ENCODE measurements at regions not wholly inside any gene's neighbourhood (a gene's known extent, or its start where the extent isn't known, plus 50 kb on each side); places are given as distances from the start of the nearest gene placed in this dataset.
"Not testable (repeated sequence)": the region's sequence is repeated elsewhere in the genome, so short reads cannot be mapped to it uniquely, and the experiment has no call there.

- ATAC-seq (replicated peaks), result no peak
- no peaks in the 10 kb centered on the region for H3K27me3 Mint-ChIP-seq
- H3K4me1 Mint-ChIP-seq (ENCODE audit: low read depth in 2 of 2), result no peaks in the 10 kb centered on the region
- H3K9me3 Mint-ChIP-seq, result peaks cover 0 to 2% of the 10 kb centered on the region in 2 donors
- DNase-seq, result no peak
- H3K36me3 Mint-ChIP-seq (ENCODE audit: insufficient read depth), result no peaks in the 10 kb centered on the region
- no peak overlapping the region for H3K4me3 Mint-ChIP-seq
- no peak overlapping the region for H3K27ac Mint-ChIP-seq
Observed at GRCh38 chr5:82905986-82906385, 171.2 kb downstream of the TMEM167A start.

GRCh38 chr5:82901281-82901888 is 175.8 kb downstream of the TMEM167A start:
- no peak for DNase-seq
- Mint-ChIP-seq H3K4me3 (no peak overlapping the region), H3K27me3 (no peaks in the 10 kb centered on the region), H3K9me3 (peaks cover 6 to 7% of the 10 kb centered on the region in 2 donors), H3K4me1 (ENCODE audit: low read depth in 2 of 2) (no peaks in the 10 kb centered on the region), H3K27ac (no peak overlapping the region), H3K36me3 (ENCODE audit: insufficient read depth) (no peaks in the 10 kb centered on the region)
- no peak for ATAC-seq (replicated peaks)

- no peak for DNase-seq
- ATAC-seq (replicated peaks), result no peak
- Mint-ChIP-seq H3K27me3 (no peaks in the 10 kb centered on the region), H3K4me3 (no peak overlapping the region), H3K27ac (no peak overlapping the region), H3K4me1 (ENCODE audit: low read depth in 2 of 2) (no peaks in the 10 kb centered on the region), H3K9me3 (peaks cover 6 to 7% of the 10 kb centered on the region in 2 donors), H3K36me3 (ENCODE audit: insufficient read depth) (no peaks in the 10 kb centered on the region)
Observed at GRCh38 chr5:82894716-82895115, 182.5 kb downstream of the TMEM167A start.

- H3K9me3 Mint-ChIP-seq, result peaks cover 0 to 6% of the 10 kb centered on the region in 2 donors
- H3K4me1 Mint-ChIP-seq (ENCODE audit: low read depth in 2 of 2), result no peaks in the 10 kb centered on the region
- no peak overlapping the region for H3K27ac Mint-ChIP-seq
- no peaks in the 10 kb centered on the region for H3K27me3 Mint-ChIP-seq
- no peak for ATAC-seq (replicated peaks)
- no peaks in the 10 kb centered on the region for H3K36me3 Mint-ChIP-seq (ENCODE audit: insufficient read depth)
- H3K4me3 Mint-ChIP-seq, result no peak overlapping the region
- DNase-seq, result no peak
Observed at GRCh38 chr5:82889088-82889487, 188.1 kb downstream of the TMEM167A start.

- DNase-seq (no peak), ATAC-seq (replicated peaks) (no peak)
- Mint-ChIP-seq H3K9me3 (peaks cover 0 to 3% of the 10 kb centered on the region in 2 donors), H3K4me3 (no peak overlapping the region), H3K27ac (no peak overlapping the region), H3K27me3 (no peaks in the 10 kb centered on the region), H3K36me3 (ENCODE audit: insufficient read depth) (no peaks in the 10 kb centered on the region), H3K4me1 (ENCODE audit: low read depth in 2 of 2) (no peaks in the 10 kb centered on the region)
Observed at GRCh38 chr5:82886911-82887310, 190.3 kb downstream of the TMEM167A start.

- no peak for DNase-seq
- H3K4me1 Mint-ChIP-seq (ENCODE audit: low read depth in 2 of 2), result no peaks in the 10 kb centered on the region
- no peak overlapping the region for H3K27ac Mint-ChIP-seq
- no peak overlapping the region for H3K4me3 Mint-ChIP-seq
- H3K9me3 Mint-ChIP-seq, result peaks cover 3 to 5% of the 10 kb centered on the region in 2 donors
- no peaks in the 10 kb centered on the region for H3K27me3 Mint-ChIP-seq
- no peak for ATAC-seq (replicated peaks)
- H3K36me3 Mint-ChIP-seq (ENCODE audit: insufficient read depth), result no peaks in the 10 kb centered on the region
Observed at GRCh38 chr5:82885627-82886389, 191.4 kb downstream of the TMEM167A start.

GRCh38 chr5:82884821-82885471 is 192.2 kb downstream of the TMEM167A start:
- DNase-seq (no peak), ATAC-seq (replicated peaks) (no peak)
- peaks cover 5 to 11% of the 10 kb centered on the region in 2 donors for H3K9me3 Mint-ChIP-seq
- H3K4me3 Mint-ChIP-seq, result no peak overlapping the region
- H3K27ac Mint-ChIP-seq, result no peak overlapping the region
- H3K36me3 Mint-ChIP-seq (ENCODE audit: insufficient read depth), result no peaks in the 10 kb centered on the region
- H3K4me1 Mint-ChIP-seq (ENCODE audit: low read depth in 2 of 2), result no peaks in the 10 kb centered on the region
- no peaks in the 10 kb centered on the region for H3K27me3 Mint-ChIP-seq

- no peak for ATAC-seq (replicated peaks)
- no peak overlapping the region for H3K4me3 Mint-ChIP-seq
- H3K36me3 Mint-ChIP-seq (ENCODE audit: insufficient read depth), result no peaks in the 10 kb centered on the region
- no peak overlapping the region for H3K27ac Mint-ChIP-seq
- no peaks in the 10 kb centered on the region for H3K4me1 Mint-ChIP-seq (ENCODE audit: low read depth in 2 of 2)
- peaks cover 5 to 22% of the 10 kb centered on the region in 2 donors for H3K9me3 Mint-ChIP-seq
- no peaks in the 10 kb centered on the region for H3K27me3 Mint-ChIP-seq
- DNase-seq, result no peak
Observed at GRCh38 chr5:82882316-82882715, 194.9 kb downstream of the TMEM167A start.

- no peaks in the 10 kb centered on the region for H3K36me3 Mint-ChIP-seq (ENCODE audit: insufficient read depth)
- no peak overlapping the region for H3K27ac Mint-ChIP-seq
- no peaks in the 10 kb centered on the region for H3K27me3 Mint-ChIP-seq
- peaks cover 5 to 22% of the 10 kb centered on the region in 2 donors for H3K9me3 Mint-ChIP-seq
- ATAC-seq (replicated peaks), result no peak
- H3K4me3 Mint-ChIP-seq, result no peak overlapping the region
- no peaks in the 10 kb centered on the region for H3K4me1 Mint-ChIP-seq (ENCODE audit: low read depth in 2 of 2)
- no peak for DNase-seq
Observed at GRCh38 chr5:82881571-82882174, 195.5 kb downstream of the TMEM167A start.

GRCh38 chr5:82879089-82879488 is 198.1 kb downstream of the TMEM167A start:
- Mint-ChIP-seq H3K27me3 (no peaks in the 10 kb centered on the region), H3K4me3 (no peak overlapping the region), H3K9me3 (peaks cover 5 to 22% of the 10 kb centered on the region in 2 donors), H3K27ac (no peak overlapping the region), H3K36me3 (ENCODE audit: insufficient read depth) (no peaks in the 10 kb centered on the region), H3K4me1 (ENCODE audit: low read depth in 2 of 2) (no peaks in the 10 kb centered on the region)
- DNase-seq (no peak), ATAC-seq (replicated peaks) (no peak)

GRCh38 chr5:82873452-82873851 is 203.7 kb downstream of the TMEM167A start:
- no peak for ATAC-seq (replicated peaks)
- no peaks in the 10 kb centered on the region for H3K36me3 Mint-ChIP-seq (ENCODE audit: insufficient read depth)

GRCh38 chr5:82872321-82873288 is 204.6 kb downstream of the TMEM167A start:
- H3K27ac Mint-ChIP-seq; H3K36me3 Mint-ChIP-seq (ENCODE audit: insufficient read depth); DNase-seq; H3K4me1 Mint-ChIP-seq (ENCODE audit: low read depth in 2 of 2); ATAC-seq (replicated peaks); H3K9me3 Mint-ChIP-seq; H3K27me3 Mint-ChIP-seq; H3K4me3 Mint-ChIP-seq: not testable (repeated sequence)

More at GRCh38 chr5:82873452-82873851, 203.7 kb downstream of the TMEM167A start:
- Mint-ChIP-seq H3K27me3 (no peaks in the 10 kb centered on the region), H3K27ac (no peak overlapping the region), H3K9me3 (peaks cover 0 to 2% of the 10 kb centered on the region in 2 donors), H3K4me3 (no peak overlapping the region), H3K4me1 (ENCODE audit: low read depth in 2 of 2) (no peaks in the 10 kb centered on the region)
- DNase-seq, result no peak

GRCh38 chr5:82865625-82866024 is 211.6 kb downstream of the TMEM167A start:
- DNase-seq (no peak), ATAC-seq (replicated peaks) (no peak)
- Mint-ChIP-seq H3K9me3 (no peaks in the 10 kb centered on the region), H3K27me3 (no peaks in the 10 kb centered on the region), H3K36me3 (ENCODE audit: insufficient read depth) (no peaks in the 10 kb centered on the region), H3K27ac (no peak overlapping the region), H3K4me3 (no peak overlapping the region), H3K4me1 (ENCODE audit: low read depth in 2 of 2) (no peaks in the 10 kb centered on the region)
